ENCODE measurements at regions not wholly inside any gene's neighbourhood (a gene's known extent, or its start where the extent isn't known, plus 50 kb on each side); places are given as distances from the start of the nearest gene placed in this dataset.

GRCh38 chrX:130974323-130974722, 71.3 kb upstream of the ENOX2 start:
- TF ChIP-seq, protein P1, sequence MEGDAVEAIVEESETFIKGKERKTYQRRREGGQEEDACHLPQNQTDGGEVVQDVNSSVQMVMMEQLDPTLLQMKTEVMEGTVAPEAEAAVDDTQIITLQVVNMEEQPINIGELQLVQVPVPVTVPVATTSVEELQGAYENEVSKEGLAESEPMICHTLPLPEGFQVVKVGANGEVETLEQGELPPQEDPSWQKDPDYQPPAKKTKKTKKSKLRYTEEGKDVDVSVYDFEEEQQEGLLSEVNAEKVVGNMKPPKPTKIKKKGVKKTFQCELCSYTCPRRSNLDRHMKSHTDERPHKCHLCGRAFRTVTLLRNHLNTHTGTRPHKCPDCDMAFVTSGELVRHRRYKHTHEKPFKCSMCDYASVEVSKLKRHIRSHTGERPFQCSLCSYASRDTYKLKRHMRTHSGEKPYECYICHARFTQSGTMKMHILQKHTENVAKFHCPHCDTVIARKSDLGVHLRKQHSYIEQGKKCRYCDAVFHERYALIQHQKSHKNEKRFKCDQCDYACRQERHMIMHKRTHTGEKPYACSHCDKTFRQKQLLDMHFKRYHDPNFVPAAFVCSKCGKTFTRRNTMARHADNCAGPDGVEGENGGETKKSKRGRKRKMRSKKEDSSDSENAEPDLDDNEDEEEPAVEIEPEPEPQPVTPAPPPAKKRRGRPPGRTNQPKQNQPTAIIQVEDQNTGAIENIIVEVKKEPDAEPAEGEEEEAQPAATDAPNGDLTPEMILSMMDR (IDR thresholded peaks at IDR 0.05), result no peak
- TF ChIP-seq EZH2phosphoT487 (IDR thresholded peaks at IDR 0.05; ENCODE audit: borderline replicate concordance, low read depth) (no peak), REST (IDR thresholded peaks at IDR 0.05; ENCODE audit: low read depth, low read length) (no peak), POLR2AphosphoS5 (IDR thresholded peaks at IDR 0.05; ENCODE audit: low read depth, low read length) (no peak), NRF1 (IDR thresholded peaks at IDR 0.05; ENCODE audit: low read depth, low read length) (no peak), RFX5 (IDR thresholded peaks at IDR 0.05; ENCODE audit: low read length) (no peak), YY1 (IDR thresholded peaks at IDR 0.05; ENCODE audit: low read depth) (no peak)

All from SK-N-SH (cell line).